SK-N-MC (cell line): ENCODE measurements at regions not wholly inside any gene's neighbourhood (a gene's known extent, or its start where the extent isn't known, plus 50 kb on each side); places are given as distances from the start of the nearest gene placed in this dataset.

Experiments used
- DNase-seq: peaks from one replicate; pipeline ENCODE4 v3.0.0-alpha.2; 2011; ENCODE audit warnings: low read depth, low spot score
- H3K27ac ChIP-seq: fragments of 200-600 bp; sonication (generic); 2 replicates; pipeline ENCODE4 v1.5.1; 2016; ENCODE audit warnings: mixed run types
- H3K36me3 ChIP-seq: fragments of 200-600 bp; sonication (generic); 2 replicates; pipeline ENCODE4 v1.6.1; 2017; ENCODE audit warnings: antibody characterized with exemption, low read length, mixed read lengths; ENCODE audit not compliant: insufficient read depth
- H3K4me3 ChIP-seq: fragments of 200-600 bp; sonication (generic); 2 replicates; pipeline ENCODE4 v1.5.1; 2016
- H3K9ac ChIP-seq: fragments of 200-600 bp; sonication (generic); 2 replicates; pipeline ENCODE4 v1.8.0; 2017; ENCODE audit warnings: mixed run types, mixed read lengths; ENCODE audit not compliant: insufficient read length
- H3K9me3 ChIP-seq: fragments of 200-600 bp; sonication (generic); 2 replicates; pipeline ENCODE4 v1.6.1; 2017; ENCODE audit warnings: low read depth, mild to moderate bottlenecking, antibody characterized with exemption, low read length, moderate library complexity, mixed read lengths
- EZH2 ChIP-seq: fragments of 200-600 bp; sonication (generic); IDR thresholded peaks from one replicate; pipeline ENCODE4 v1.6.1; 2017; ENCODE audit warnings: antibody characterized with exemption
- FOXP2 ChIP-seq: optimal IDR thresholded peaks from 2 replicates; pipeline ENCODE3; 2011; ENCODE audit warnings: mild to moderate bottlenecking, moderate library complexity; ENCODE audit not compliant: insufficient read depth; ENCODE audit errors: extremely low read length, control extremely low read depth
- POLR2AphosphoS5 ChIP-seq: IDR thresholded peaks from 2 replicates; pipeline ENCODE4 v1.6.1; 2012; ENCODE audit warnings: mild to moderate bottlenecking, low read depth, low read length, borderline replicate concordance

GRCh38 chr3:150309557-150309956, 98.5 kb upstream of the TSC22D2 start:
- TF ChIP-seq FOXP2: no peak
- TF ChIP-seq EZH2: no peak
- no peak for TF ChIP-seq POLR2AphosphoS5
- Histone ChIP-seq H3K9ac (no peak overlapping the region), H3K36me3 (no peaks in the 10 kb centered on the region), H3K9me3 (peaks cover 8% of the 10 kb centered on the region; the same call in 1 of the 2 replicates), H3K4me3 (no peak overlapping the region), H3K27ac (no peak overlapping the region)
- DNase-seq: peak; percentile 26

- Histone ChIP-seq H3K36me3 (no peaks in the 10 kb centered on the region), H3K27ac (no peak overlapping the region), H3K9me3 (peaks cover 8% of the 10 kb centered on the region; the same call in 1 of the 2 replicates), H3K4me3 (no peak overlapping the region), H3K9ac (no peak overlapping the region)
- TF ChIP-seq POLR2AphosphoS5: no peak
- TF ChIP-seq EZH2: no peak
- no peak for TF ChIP-seq FOXP2
- DNase-seq: no peak
Measured at GRCh38 chr3:150309257-150309542, 98.9 kb upstream of the TSC22D2 start.

GRCh38 chr3:150308481-150309256, 99.4 kb upstream of the TSC22D2 start:
- no peak for DNase-seq
- TF ChIP-seq EZH2 (no peak), POLR2AphosphoS5 (no peak), FOXP2 (no peak)
- Histone ChIP-seq H3K9me3 (peaks cover 8% of the 10 kb centered on the region; the same call in 1 of the 2 replicates), H3K4me3 (no peak overlapping the region), H3K9ac (no peak overlapping the region), H3K36me3 (no peaks in the 10 kb centered on the region), H3K27ac (peak overlapping the region; percentile 65; the same call in 1 of the 2 replicates)

- Histone ChIP-seq H3K9ac (no peak overlapping the region), H3K36me3 (no peaks in the 10 kb centered on the region), H3K4me3 (no peak overlapping the region), H3K27ac (peak overlapping the region; percentile 65), H3K9me3 (peaks cover 8% of the 10 kb centered on the region; the same call in 1 of the 2 replicates)
- no peak for TF ChIP-seq EZH2
- no peak for TF ChIP-seq FOXP2
- no peak for TF ChIP-seq POLR2AphosphoS5
- peak; percentile 55 for DNase-seq
Measured at GRCh38 chr3:150308037-150308319, 100.1 kb upstream of the TSC22D2 start.

GRCh38 chr3:150307311-150308036, 100.6 kb upstream of the TSC22D2 start:
- peak overlapping the region; percentile 65 for H3K27ac ChIP-seq
- H3K9me3 ChIP-seq: peaks cover 8% of the 10 kb centered on the region; the same call in 1 of the 2 replicates
- no peak overlapping the region for H3K4me3 ChIP-seq
- DNase-seq: no peak
- no peak for TF ChIP-seq EZH2
- no peak for TF ChIP-seq FOXP2
- TF ChIP-seq POLR2AphosphoS5: no peak
- no peaks in the 10 kb centered on the region for H3K36me3 ChIP-seq
- no peak overlapping the region for H3K9ac ChIP-seq

GRCh38 chr3:150306906-150307305, 101.2 kb upstream of the TSC22D2 start:
- peaks cover 8% of the 10 kb centered on the region; the same call in 1 of the 2 replicates for H3K9me3 ChIP-seq
- TF ChIP-seq FOXP2 (no peak), POLR2AphosphoS5 (no peak), EZH2 (no peak)
- H3K9ac ChIP-seq: no peak overlapping the region
- no peak overlapping the region for H3K27ac ChIP-seq
- no peak for DNase-seq
- no peaks in the 10 kb centered on the region for H3K36me3 ChIP-seq
- H3K4me3 ChIP-seq: no peak overlapping the region

- H3K36me3 ChIP-seq: no peaks in the 10 kb centered on the region
- no peak for TF ChIP-seq EZH2
- no peak for TF ChIP-seq POLR2AphosphoS5
- TF ChIP-seq FOXP2: no peak
- no peak overlapping the region for H3K27ac ChIP-seq
- H3K4me3 ChIP-seq: no peak overlapping the region
- DNase-seq: no peak
- no peak overlapping the region for H3K9ac ChIP-seq
- H3K9me3 ChIP-seq: peaks cover 8% of the 10 kb centered on the region; the same call in 1 of the 2 replicates
Measured at GRCh38 chr3:150306083-150306482, 102.0 kb upstream of the TSC22D2 start.

- Histone ChIP-seq H3K27ac (no peak overlapping the region), H3K9ac (no peak overlapping the region), H3K36me3 (no peaks in the 10 kb centered on the region), H3K9me3 (no peaks in the 10 kb centered on the region), H3K4me3 (no peak overlapping the region)
- TF ChIP-seq EZH2: no peak
- TF ChIP-seq FOXP2: no peak
- TF ChIP-seq POLR2AphosphoS5: no peak
- no peak for DNase-seq
Measured at GRCh38 chr3:150303768-150304167, 104.3 kb upstream of the TSC22D2 start.

GRCh38 chr3:150302246-150302645, 105.9 kb upstream of the TSC22D2 start:
- TF ChIP-seq EZH2 (no peak), POLR2AphosphoS5 (no peak)

More at GRCh38 chr3:150302246-150302645, 105.9 kb upstream of the TSC22D2 start:
- DNase-seq: no peak
- H3K9ac ChIP-seq: no peak overlapping the region
- H3K36me3 ChIP-seq: no peaks in the 10 kb centered on the region
- H3K4me3 ChIP-seq: no peak overlapping the region
- H3K9me3 ChIP-seq: no peaks in the 10 kb centered on the region
- no peak overlapping the region for H3K27ac ChIP-seq
